BE2C (cell line): ENCODE measurements at regions not wholly inside any gene's neighbourhood (a gene's known extent, or its start where the extent isn't known, plus 50 kb on each side); places are given as distances from the start of the nearest gene placed in this dataset.

ENCODE experiments used
- DNase-seq: peaks from one replicate; pipeline ENCODE4 v3.0.0-alpha.2; 2020
- H3K27me3 ChIP-seq: fragments of 250-450 bp; sonication (Bioruptor Pico); 2 replicates; pipeline ENCODE4 v1.5.1; 2020; ENCODE audit warnings: mild to moderate bottlenecking
- H3K36me3 ChIP-seq: fragments of 250-450 bp; sonication (Bioruptor Pico); 2 replicates; pipeline ENCODE4 v1.5.1; 2020; ENCODE audit warnings: mild to moderate bottlenecking
- H3K4me1 ChIP-seq: fragments of 250-450 bp; sonication (Bioruptor Pico); 2 replicates; pipeline ENCODE4 v1.5.1; 2020
- H3K4me3 ChIP-seq: 2 replicates; pipeline ENCODE4 v1.5.1; 2011; ENCODE audit warnings: low read depth, low read length
- H3K9me3 ChIP-seq: fragments of 250-450 bp; sonication (Bioruptor Pico); 2 replicates; pipeline ENCODE4 v1.5.1; 2020
- TF ChIP-seq, protein P1 (sequence below): IDR thresholded peaks from 2 replicates; pipeline ENCODE4 v1.5.1; 2012; ENCODE audit warnings: mild to moderate bottlenecking, low read depth, low read length

GRCh38 chr5:6188344-6188743 lies 190.0 kb downstream of the MED10 start:
- DNase-seq: no peak
- no peaks in the 10 kb centered on the region for H3K36me3 ChIP-seq
- no peaks in the 10 kb centered on the region for H3K4me1 ChIP-seq
- H3K27me3 ChIP-seq: no peaks in the 10 kb centered on the region
- TF ChIP-seq, protein P1, sequence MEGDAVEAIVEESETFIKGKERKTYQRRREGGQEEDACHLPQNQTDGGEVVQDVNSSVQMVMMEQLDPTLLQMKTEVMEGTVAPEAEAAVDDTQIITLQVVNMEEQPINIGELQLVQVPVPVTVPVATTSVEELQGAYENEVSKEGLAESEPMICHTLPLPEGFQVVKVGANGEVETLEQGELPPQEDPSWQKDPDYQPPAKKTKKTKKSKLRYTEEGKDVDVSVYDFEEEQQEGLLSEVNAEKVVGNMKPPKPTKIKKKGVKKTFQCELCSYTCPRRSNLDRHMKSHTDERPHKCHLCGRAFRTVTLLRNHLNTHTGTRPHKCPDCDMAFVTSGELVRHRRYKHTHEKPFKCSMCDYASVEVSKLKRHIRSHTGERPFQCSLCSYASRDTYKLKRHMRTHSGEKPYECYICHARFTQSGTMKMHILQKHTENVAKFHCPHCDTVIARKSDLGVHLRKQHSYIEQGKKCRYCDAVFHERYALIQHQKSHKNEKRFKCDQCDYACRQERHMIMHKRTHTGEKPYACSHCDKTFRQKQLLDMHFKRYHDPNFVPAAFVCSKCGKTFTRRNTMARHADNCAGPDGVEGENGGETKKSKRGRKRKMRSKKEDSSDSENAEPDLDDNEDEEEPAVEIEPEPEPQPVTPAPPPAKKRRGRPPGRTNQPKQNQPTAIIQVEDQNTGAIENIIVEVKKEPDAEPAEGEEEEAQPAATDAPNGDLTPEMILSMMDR: no peak
- H3K9me3 ChIP-seq: no peaks in the 10 kb centered on the region
- H3K4me3 ChIP-seq: no peak overlapping the region

DNA sequence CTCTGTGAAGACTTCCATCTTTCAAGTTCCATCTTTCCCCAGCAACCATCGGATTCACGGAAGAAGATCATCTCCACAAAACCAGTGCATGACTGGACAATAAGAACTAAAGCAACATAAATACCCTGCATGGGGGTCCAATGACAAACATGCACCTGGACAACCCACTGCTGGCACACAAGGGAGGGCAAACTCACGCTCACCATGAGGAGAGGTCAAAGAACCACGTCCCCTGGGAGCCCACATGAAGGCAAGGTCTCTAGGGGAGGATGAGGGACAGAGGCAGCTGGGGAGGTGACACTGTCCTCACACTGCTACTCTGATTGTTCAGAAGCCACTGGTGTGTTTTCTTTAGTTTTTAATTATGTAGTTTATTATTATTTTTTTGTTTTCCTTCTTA lies 190.8 kb downstream of the MED10 start:
- TF ChIP-seq, protein P1: no peak
- Histone ChIP-seq H3K4me1 (no peaks in the 10 kb centered on the region), H3K27me3 (no peaks in the 10 kb centered on the region), H3K9me3 (no peaks in the 10 kb centered on the region), H3K36me3 (no peaks in the 10 kb centered on the region), H3K4me3 (no peak overlapping the region)
- DNase-seq: no peak

- no peaks in the 10 kb centered on the region for H3K9me3 ChIP-seq
- no peak for DNase-seq
- H3K27me3 ChIP-seq: no peaks in the 10 kb centered on the region
- no peaks in the 10 kb centered on the region for H3K36me3 ChIP-seq
- TF ChIP-seq, protein P1: no peak
- no peak overlapping the region for H3K4me3 ChIP-seq
- H3K4me1 ChIP-seq: no peaks in the 10 kb centered on the region
These were observed 192.8 kb downstream of the MED10 start for GRCh38 chr5:6185574-6185973.

- DNase-seq: no peak
- Histone ChIP-seq H3K4me1 (no peaks in the 10 kb centered on the region), H3K27me3 (no peaks in the 10 kb centered on the region), H3K9me3 (no peaks in the 10 kb centered on the region), H3K36me3 (no peaks in the 10 kb centered on the region), H3K4me3 (no peak overlapping the region)
- TF ChIP-seq, protein P1: no peak
These were observed 193.9 kb downstream of the MED10 start for GRCh38 chr5:6184481-6184880.

- Histone ChIP-seq H3K9me3 (no peaks in the 10 kb centered on the region), H3K36me3 (no peaks in the 10 kb centered on the region), H3K4me1 (no peaks in the 10 kb centered on the region), H3K27me3 (no peaks in the 10 kb centered on the region), H3K4me3 (no peak overlapping the region)
- TF ChIP-seq, protein P1: no peak
- no peak for DNase-seq
These were observed 194.7 kb downstream of the MED10 start for GRCh38 chr5:6183391-6184390.

DNA sequence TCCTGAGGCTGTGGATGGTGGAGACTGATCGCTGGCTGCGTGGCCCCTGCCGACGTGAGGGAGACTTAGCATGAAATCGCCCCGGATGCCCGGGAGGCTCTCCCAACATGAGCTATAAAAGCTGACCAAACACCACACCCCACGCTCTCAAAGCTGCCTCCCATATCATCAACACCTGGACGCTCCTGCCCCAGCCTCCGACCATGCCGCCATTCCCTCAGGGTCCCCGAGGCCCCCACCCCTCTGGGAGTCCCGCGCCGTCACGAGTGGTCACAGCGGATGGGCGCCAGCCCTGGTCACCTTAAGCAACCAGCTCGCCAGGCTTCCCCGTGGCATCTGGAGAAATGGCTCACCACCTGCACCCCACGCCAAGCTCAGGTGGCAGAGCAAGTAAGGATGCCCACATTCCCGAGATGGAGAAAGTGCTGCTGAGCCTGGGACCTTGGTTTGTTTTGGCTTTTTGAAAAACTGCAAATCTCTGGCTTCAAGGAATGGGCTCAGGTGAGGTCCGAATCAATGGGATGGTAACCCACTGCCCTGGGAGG lies 196.0 kb downstream of the MED10 start:
- H3K4me3 ChIP-seq: no peak overlapping the region
- DNase-seq: no peak
- no peaks in the 10 kb centered on the region for H3K27me3 ChIP-seq
- no peaks in the 10 kb centered on the region for H3K36me3 ChIP-seq
- H3K9me3 ChIP-seq: no peaks in the 10 kb centered on the region
- TF ChIP-seq, protein P1: no peak
- no peaks in the 10 kb centered on the region for H3K4me1 ChIP-seq
